ENCODE measurements at regions not wholly inside any gene's neighbourhood (a gene's known extent, or its start where the extent isn't known, plus 50 kb on each side); places are given as distances from the start of the nearest gene placed in this dataset.

- TF ChIP-seq CTCF (IDR thresholded peaks at IDR 0.05; ENCODE audit: low read depth, low read length) (no peak), MYC (IDR thresholded peaks at IDR 0.05; ENCODE audit: low read depth, low read length) (no peak), POLR2A (IDR thresholded peaks at IDR 0.05; ENCODE audit: extremely low read depth, insufficient read length) (no peak), MAX (IDR thresholded peaks at IDR 0.05; ENCODE audit: low read depth, low read length) (no peak)
- H3K4me3 ChIP-seq (ENCODE audit: low read depth, low read length): no peak overlapping the region
These were observed 230.1 kb downstream of the UBE3A start for GRCh38 chr15:25208735-25209134.

GRCh38 chr15:25220834-25221233 is 218.0 kb downstream of the UBE3A start:
- no peak overlapping the region for H3K4me3 ChIP-seq (ENCODE audit: low read depth, low read length)
- DNase-seq (ENCODE audit: low read depth): no peak
- no peak for TF ChIP-seq CTCF (IDR thresholded peaks at IDR 0.05; ENCODE audit: low read depth, low read length)
- no peak for TF ChIP-seq MYC (IDR thresholded peaks at IDR 0.05; ENCODE audit: low read depth, low read length)
- no peak for TF ChIP-seq MAX (IDR thresholded peaks at IDR 0.05; ENCODE audit: low read depth, low read length)
- no peak for TF ChIP-seq POLR2A (IDR thresholded peaks at IDR 0.05; ENCODE audit: extremely low read depth, insufficient read length)

More at GRCh38 chr15:25208735-25209134, 230.1 kb downstream of the UBE3A start:
- peak; percentile 1 for DNase-seq (ENCODE audit: low read depth)

- DNase-seq (ENCODE audit: low read depth): no peak
- no peak overlapping the region for H3K4me3 ChIP-seq (ENCODE audit: low read depth, low read length)
- TF ChIP-seq MAX (IDR thresholded peaks at IDR 0.05; ENCODE audit: low read depth, low read length) (no peak), CTCF (IDR thresholded peaks at IDR 0.05; ENCODE audit: low read depth, low read length) (no peak), MYC (IDR thresholded peaks at IDR 0.05; ENCODE audit: low read depth, low read length) (no peak), POLR2A (IDR thresholded peaks at IDR 0.05; ENCODE audit: extremely low read depth, insufficient read length) (no peak)
These were observed 214.4 kb downstream of the UBE3A start for GRCh38 chr15:25224396-25224795.

GRCh38 chr15:25226360-25226759 is 212.5 kb downstream of the UBE3A start:
- TF ChIP-seq POLR2A (IDR thresholded peaks at IDR 0.05; ENCODE audit: extremely low read depth, insufficient read length): no peak
- TF ChIP-seq MAX (IDR thresholded peaks at IDR 0.05; ENCODE audit: low read depth, low read length): peak; percentile 37; the same call in 1 of the 2 replicates
- TF ChIP-seq MYC (IDR thresholded peaks at IDR 0.05; ENCODE audit: low read depth, low read length): no peak
- DNase-seq (ENCODE audit: low read depth): no peak
- no peak overlapping the region for H3K4me3 ChIP-seq (ENCODE audit: low read depth, low read length)

GRCh38 chr15:25228261-25228660 is 210.6 kb downstream of the UBE3A start:
- TF ChIP-seq MAX (IDR thresholded peaks at IDR 0.05; ENCODE audit: low read depth, low read length) (no peak), MYC (IDR thresholded peaks at IDR 0.05; ENCODE audit: low read depth, low read length) (no peak), POLR2A (IDR thresholded peaks at IDR 0.05; ENCODE audit: extremely low read depth, insufficient read length) (no peak)
- DNase-seq (ENCODE audit: low read depth): no peak
- H3K4me3 ChIP-seq (ENCODE audit: low read depth, low read length): no peak overlapping the region

- no peak overlapping the region for H3K4me3 ChIP-seq (ENCODE audit: low read depth, low read length)
- DNase-seq (ENCODE audit: low read depth): no peak
- TF ChIP-seq POLR2A (IDR thresholded peaks at IDR 0.05; ENCODE audit: extremely low read depth, insufficient read length): no peak
- TF ChIP-seq CTCF (IDR thresholded peaks at IDR 0.05; ENCODE audit: low read depth, low read length): no peak
- no peak for TF ChIP-seq MYC (IDR thresholded peaks at IDR 0.05; ENCODE audit: low read depth, low read length)
- no peak for TF ChIP-seq MAX (IDR thresholded peaks at IDR 0.05; ENCODE audit: low read depth, low read length)
These were observed 208.4 kb downstream of the UBE3A start for GRCh38 chr15:25230442-25230841.

Data from NB4 (cell line).